ENCODE measurements at regions not wholly inside any gene's neighbourhood (a gene's known extent, or its start where the extent isn't known, plus 50 kb on each side); places are given as distances from the start of the nearest gene placed in this dataset.

GRCh38 chr3:118262800-118263402 is 771.7 kb downstream of the IGSF11 start:
- no peak overlapping the region for H3K4me3 ChIP-seq
- H3K27ac ChIP-seq, result no peak overlapping the region

DNA sequence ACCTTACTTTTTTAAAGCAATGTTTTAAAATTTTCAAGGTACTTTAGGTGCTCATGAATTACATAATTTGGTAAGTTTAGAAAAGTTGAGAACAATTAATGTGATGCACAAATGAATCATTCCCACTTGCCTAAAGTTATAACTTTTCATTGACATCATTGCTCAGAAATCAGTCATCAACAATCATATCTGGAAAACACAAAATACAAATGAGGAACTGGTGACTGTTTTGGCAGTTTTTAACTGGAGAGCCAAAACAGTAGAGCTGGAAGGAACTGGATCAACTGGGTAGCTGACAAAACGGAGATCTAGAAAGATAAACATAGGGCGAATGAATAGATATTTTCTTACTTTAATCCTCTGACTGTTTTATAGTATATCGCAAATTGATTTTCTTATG is 767.1 kb downstream of the IGSF11 start:
- Histone ChIP-seq H3K27ac (no peak overlapping the region), H3K4me3 (no peak overlapping the region)

GRCh38 chr3:118269537-118270125 is 765.0 kb downstream of the IGSF11 start:
- Histone ChIP-seq H3K27ac (no peak overlapping the region), H3K4me3 (no peak overlapping the region)

- no peak overlapping the region for H3K4me3 ChIP-seq
- no peak overlapping the region for H3K27ac ChIP-seq
These were observed 761.7 kb downstream of the IGSF11 start for GRCh38 chr3:118272991-118273390.

DNA sequence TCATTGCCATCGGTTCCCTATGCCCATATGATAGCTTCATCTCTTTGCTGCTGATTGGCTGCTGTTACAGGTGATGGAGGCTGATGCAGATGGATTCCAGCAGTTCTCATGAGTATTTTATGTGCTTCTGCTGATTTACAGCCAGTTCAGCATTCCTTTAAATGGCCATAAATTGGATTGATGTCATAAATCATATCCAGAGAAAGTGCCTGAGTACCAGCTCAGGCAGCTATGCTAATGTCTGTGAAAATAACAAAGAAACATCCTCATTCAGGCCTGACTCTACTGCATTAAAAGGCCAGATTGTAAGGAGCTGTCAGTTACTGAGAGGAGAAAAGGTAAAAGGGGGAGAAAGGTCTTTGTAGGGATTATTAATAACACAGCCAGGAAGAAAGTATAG is 756.8 kb downstream of the IGSF11 start:
- no peak overlapping the region for H3K4me3 ChIP-seq
- H3K27ac ChIP-seq, result no peak overlapping the region

DNA sequence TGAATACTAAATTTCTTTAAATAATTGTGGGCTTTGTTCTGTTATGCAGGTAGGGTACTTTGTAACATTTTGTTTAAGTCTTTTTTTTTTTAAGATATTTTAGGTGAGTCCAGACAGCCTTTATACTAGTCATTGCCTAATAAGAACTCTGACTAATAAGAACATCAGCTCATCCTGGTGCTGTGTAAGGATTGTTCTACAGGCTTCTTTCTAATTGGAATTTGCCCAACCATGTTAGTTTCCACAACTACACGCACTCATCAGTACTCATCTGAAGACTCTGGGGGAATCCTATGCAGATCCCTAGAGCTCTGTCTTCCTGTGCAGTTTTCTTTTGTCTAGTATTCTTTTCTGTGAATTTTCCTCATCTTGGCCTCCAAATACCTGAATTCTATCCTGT is 741.8 kb downstream of the IGSF11 start:
- no peak overlapping the region for H3K27ac ChIP-seq
- H3K4me3 ChIP-seq, result no peak overlapping the region

DNA sequence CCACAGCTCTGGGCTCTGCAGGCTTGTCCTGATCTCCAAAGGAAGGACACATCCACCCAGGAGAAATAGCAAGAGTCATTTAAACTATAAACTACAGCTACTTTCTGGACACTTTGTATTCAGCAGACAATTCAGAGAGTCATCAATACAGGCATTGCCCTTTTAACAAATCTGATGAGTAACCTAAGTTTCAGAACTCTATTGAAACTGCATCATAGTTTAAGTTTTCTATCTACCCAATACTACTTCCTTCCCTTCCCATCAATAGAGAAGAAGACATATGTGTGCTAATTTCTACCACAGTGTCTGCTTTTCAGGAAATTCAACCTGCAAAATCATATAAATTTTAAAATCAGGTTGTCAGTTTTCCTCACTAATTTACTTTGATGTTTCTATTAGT is 736.5 kb downstream of the IGSF11 start:
- Histone ChIP-seq H3K27ac (no peak overlapping the region), H3K4me3 (no peak overlapping the region)

- no peak overlapping the region for H3K27ac ChIP-seq
These were observed 730.1 kb downstream of the IGSF11 start for GRCh38 chr3:118304557-118304956.

DNA sequence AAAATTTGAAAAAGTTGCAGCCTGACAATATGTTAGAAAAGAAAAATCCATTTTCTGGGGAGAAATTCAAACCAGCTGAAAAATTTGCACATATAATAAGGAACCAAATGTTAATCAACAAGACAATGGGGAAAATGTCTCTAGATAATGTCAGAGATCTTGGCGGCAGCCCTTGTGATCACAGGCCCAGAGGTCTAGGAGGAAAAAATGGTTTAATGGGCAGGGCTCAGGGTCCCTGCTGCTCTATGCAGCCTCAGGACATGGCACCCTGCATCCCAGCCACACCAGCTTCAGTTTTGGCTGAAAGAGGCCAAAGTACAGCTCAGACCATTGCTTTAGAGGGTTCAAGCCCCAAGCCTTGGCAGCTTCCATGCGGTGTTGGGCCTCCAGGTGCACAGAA is 701.9 kb downstream of the IGSF11 start:
- Histone ChIP-seq H3K27ac (no peak overlapping the region), H3K4me3 (no peak overlapping the region)

More at GRCh38 chr3:118304557-118304956, 730.1 kb downstream of the IGSF11 start:
- no peak overlapping the region for H3K4me3 ChIP-seq

GRCh38 chr3:118337649-118338048 is 697.0 kb downstream of the IGSF11 start:
- H3K4me3 ChIP-seq, result no peak overlapping the region
- H3K27ac ChIP-seq, result no peak overlapping the region

GRCh38 chr3:118347396-118348168 is 687.1 kb downstream of the IGSF11 start:
- no peak overlapping the region for H3K27ac ChIP-seq
- no peak overlapping the region for H3K4me3 ChIP-seq

GRCh38 chr3:118348169-118348557 is 686.5 kb downstream of the IGSF11 start:
- Histone ChIP-seq H3K4me3 (no peak overlapping the region), H3K27ac (no peak overlapping the region)

DNA sequence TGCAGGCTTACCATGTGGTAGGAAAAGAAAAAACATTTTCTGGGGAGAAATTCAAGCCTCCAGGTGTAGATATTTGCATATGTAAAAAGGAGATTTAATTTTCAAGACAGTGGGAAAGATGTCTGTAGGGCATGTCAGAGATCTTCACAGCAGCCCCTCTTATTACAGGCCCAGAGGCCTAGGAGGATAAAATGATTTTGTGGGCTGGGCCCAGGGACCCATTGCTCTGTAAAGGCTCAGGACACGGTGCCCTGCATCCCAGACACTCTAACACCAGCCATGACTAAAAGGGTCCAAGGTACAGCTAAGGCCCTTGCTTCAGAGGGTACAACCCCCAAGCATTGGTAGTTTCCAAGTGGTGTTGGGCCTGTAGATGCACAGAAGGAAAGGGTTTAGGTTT is 680.1 kb downstream of the IGSF11 start:
- no peak overlapping the region for H3K4me3 ChIP-seq
- no peak overlapping the region for H3K27ac ChIP-seq

DNA sequence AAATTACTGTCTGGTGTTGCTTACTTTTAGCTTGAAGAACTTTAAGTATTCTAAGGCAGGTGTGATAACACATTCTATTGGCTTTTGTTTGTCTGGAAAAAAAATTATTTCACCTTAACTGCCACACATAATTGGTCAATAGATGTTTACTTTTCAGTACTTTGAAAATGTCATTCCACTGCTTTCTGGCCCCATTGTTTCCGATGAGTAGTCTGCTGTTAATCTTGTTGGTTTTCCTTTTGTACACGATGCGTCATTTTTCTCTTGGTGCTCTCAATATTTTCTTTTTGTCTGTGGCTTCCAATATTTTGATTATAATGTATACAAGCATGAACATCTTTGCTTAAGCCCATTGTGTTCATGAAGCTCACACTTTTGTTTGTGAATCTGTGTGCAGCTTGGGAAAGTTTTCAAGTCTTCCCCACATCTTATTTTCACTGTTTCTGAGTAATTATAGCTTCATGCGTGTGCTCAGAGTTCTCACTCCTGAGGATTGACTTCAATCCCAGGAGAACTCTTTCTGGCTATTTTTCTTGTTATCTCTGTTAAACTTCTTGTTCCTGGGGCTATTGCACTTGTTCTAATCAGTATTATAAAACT is 664.7 kb downstream of the IGSF11 start:
- Histone ChIP-seq H3K27ac (no peak overlapping the region), H3K4me3 (no peak overlapping the region)

GRCh38 chr3:118380576-118380975 is 654.1 kb downstream of the IGSF11 start:
- no peak overlapping the region for H3K27ac ChIP-seq
- H3K4me3 ChIP-seq, result no peak overlapping the region

- Histone ChIP-seq H3K27ac (no peak overlapping the region), H3K4me3 (no peak overlapping the region)
These were observed 638.2 kb downstream of the IGSF11 start for GRCh38 chr3:118396491-118396890.

GRCh38 chr3:118400086-118400485 is 634.6 kb downstream of the IGSF11 start:
- Histone ChIP-seq H3K4me3 (no peak overlapping the region), H3K27ac (no peak overlapping the region)

DNA sequence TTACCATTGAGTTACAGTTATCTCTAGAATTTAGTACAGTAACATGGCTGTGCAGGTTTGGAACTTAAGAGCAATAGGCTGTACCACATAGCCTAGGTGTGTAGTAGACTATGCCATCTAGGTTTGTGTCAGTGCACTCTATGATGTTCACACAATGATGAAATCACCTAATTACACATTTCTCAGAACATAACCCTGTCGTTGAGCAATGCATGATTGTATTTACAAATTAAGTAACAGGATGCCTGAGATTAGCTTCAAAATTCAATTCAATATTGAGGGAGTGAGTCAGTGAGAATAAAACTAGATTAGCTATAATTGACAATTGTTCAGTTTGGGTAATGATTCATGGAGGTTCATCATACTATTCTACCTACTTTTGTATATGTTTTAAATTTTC is 633.8 kb downstream of the IGSF11 start:
- Histone ChIP-seq H3K4me3 (no peak overlapping the region), H3K27ac (no peak overlapping the region)

DNA sequence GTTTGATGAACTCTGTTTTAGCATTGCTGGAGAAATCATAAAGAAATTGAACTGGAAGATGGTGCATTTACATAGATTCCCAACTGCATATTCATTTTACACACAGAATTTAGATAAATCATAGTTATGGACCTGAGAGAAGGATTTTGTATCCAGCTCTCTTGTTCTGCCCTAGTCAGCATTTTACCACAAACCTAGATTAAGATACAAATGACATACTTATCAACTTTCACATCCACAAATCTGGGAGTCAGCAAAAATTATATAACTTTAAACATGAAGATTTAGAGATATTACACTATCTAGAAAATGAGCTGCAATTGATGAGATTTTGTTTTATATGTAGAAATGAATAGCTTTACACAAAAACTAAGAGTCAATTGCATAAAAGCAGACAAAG is 632.8 kb downstream of the IGSF11 start:
- no peak overlapping the region for H3K27ac ChIP-seq
- H3K4me3 ChIP-seq, result no peak overlapping the region

DNA sequence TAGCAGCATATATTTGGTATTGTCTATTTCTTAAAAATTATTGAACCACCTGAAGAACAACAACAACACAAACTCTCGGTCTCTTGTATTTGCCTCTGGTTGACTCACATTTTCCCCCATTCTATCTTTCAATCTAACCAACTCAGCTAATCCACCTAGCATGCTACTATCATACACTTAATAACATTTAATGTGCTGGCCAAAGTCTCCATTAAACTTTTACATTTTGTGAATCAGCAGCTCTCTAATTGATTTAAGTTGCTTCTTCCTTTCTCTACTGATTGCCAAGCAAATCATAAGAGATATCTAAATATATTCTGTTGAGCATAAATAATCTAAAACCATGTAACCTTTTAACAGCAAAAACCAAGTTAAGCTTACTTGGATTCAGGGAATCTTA is 631.7 kb downstream of the IGSF11 start:
- Histone ChIP-seq H3K27ac (no peak overlapping the region), H3K4me3 (no peak overlapping the region)

GRCh38 chr3:118406562-118406961 is 628.1 kb downstream of the IGSF11 start:
- Histone ChIP-seq H3K4me3 (no peak overlapping the region), H3K27ac (no peak overlapping the region)

Measured in skin epidermis (tissue), 12 donors.